ENCODE measurements at regions not wholly inside any gene's neighbourhood (a gene's known extent, or its start where the extent isn't known, plus 50 kb on each side); places are given as distances from the start of the nearest gene placed in this dataset.

DNA sequence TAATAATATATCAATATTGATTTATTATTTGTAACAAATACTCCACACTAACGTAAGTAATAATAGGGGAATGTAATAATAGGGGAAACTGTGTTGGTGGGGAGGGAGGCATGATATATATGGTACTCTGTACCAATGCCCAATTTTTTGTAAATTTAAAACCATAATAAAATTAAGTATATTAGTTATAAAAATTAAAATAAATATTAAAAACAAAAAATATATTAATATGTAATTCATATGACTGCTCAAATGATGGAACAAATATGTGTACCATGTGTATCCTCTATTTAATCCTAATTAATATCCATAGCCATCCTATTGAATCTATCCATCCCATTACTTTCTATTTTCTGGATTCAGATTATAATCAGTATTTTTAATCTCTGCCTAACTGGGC is 578.0 kb downstream of the KCNA4 start:
- TF ChIP-seq ZNF274 (IDR thresholded peaks at IDR 0.05; ENCODE audit: low read depth, low read length) (no peak), SUZ12 (IDR thresholded peaks at IDR 0.05; ENCODE audit: extremely low read depth, insufficient read depth, insufficient read length) (no peak)

Measured in NT2/D1 (cell line).